ENCODE measurements at regions not wholly inside any gene's neighbourhood (a gene's known extent, or its start where the extent isn't known, plus 50 kb on each side); places are given as distances from the start of the nearest gene placed in this dataset.

GRCh38 chrX:39039890-39040289, 238.6 kb downstream of the MID1IP1 start:
- TF ChIP-seq ZNF274 (IDR thresholded peaks at IDR 0.05; ENCODE audit: low read depth, low read length) (no peak), YY1 (IDR thresholded peaks at IDR 0.05; ENCODE audit: insufficient read depth, insufficient read length) (no peak)

Measured in NT2/D1 (cell line).